ENCODE measurements at regions not wholly inside any gene's neighbourhood (a gene's known extent, or its start where the extent isn't known, plus 50 kb on each side); places are given as distances from the start of the nearest gene placed in this dataset.

- DNase-seq (ENCODE audit: low read depth) = no peak
- no peak overlapping the region for H3K4me3 ChIP-seq (ENCODE audit: low read length)
- TF ChIP-seq CTCF (IDR thresholded peaks at IDR 0.05; ENCODE audit: insufficient read depth, low read depth, low read length, missing control alignments) = no peak
Measured at GRCh38 chr4:175263537-175263936, 345.4 kb downstream of the ADAM29 start.

- no peak for TF ChIP-seq CTCF (IDR thresholded peaks at IDR 0.05; ENCODE audit: insufficient read depth, low read depth, low read length, missing control alignments)
- DNase-seq (ENCODE audit: low read depth) = no peak
- no peak overlapping the region for H3K4me3 ChIP-seq (ENCODE audit: low read length)
Measured at GRCh38 chr4:175271010-175271630, 353.0 kb downstream of the ADAM29 start.

- no peak for TF ChIP-seq CTCF (IDR thresholded peaks at IDR 0.05; ENCODE audit: insufficient read depth, low read depth, low read length, missing control alignments)
- no peak overlapping the region for H3K4me3 ChIP-seq (ENCODE audit: low read length)
- peak; percentile 7 for DNase-seq (ENCODE audit: low read depth)
Measured at GRCh38 chr4:175273995-175274753, 356.0 kb downstream of the ADAM29 start.

GRCh38 chr4:175277816-175278215, 359.7 kb downstream of the ADAM29 start:
- DNase-seq (ENCODE audit: low read depth) = no peak
- no peak overlapping the region for H3K4me3 ChIP-seq (ENCODE audit: low read length)
- TF ChIP-seq CTCF (IDR thresholded peaks at IDR 0.05; ENCODE audit: insufficient read depth, low read depth, low read length, missing control alignments) = no peak

- no peak overlapping the region for H3K4me3 ChIP-seq (ENCODE audit: low read length)
- no peak for DNase-seq (ENCODE audit: low read depth)
- TF ChIP-seq CTCF (IDR thresholded peaks at IDR 0.05; ENCODE audit: insufficient read depth, low read depth, low read length, missing control alignments) = no peak
Measured at GRCh38 chr4:175280153-175280552, 362.0 kb downstream of the ADAM29 start.

- TF ChIP-seq CTCF (IDR thresholded peaks at IDR 0.05; ENCODE audit: insufficient read depth, low read depth, low read length, missing control alignments) = no peak
- no peak for DNase-seq (ENCODE audit: low read depth)
Measured at GRCh38 chr4:175281894-175282293, 363.7 kb downstream of the ADAM29 start.

More at GRCh38 chr4:175281894-175282293, 363.7 kb downstream of the ADAM29 start:
- H3K4me3 ChIP-seq (ENCODE audit: low read length) = no peak overlapping the region

Measured in epithelial cell of esophagus (primary cell).